ENCODE measurements at regions not wholly inside any gene's neighbourhood (a gene's known extent, or its start where the extent isn't known, plus 50 kb on each side); places are given as distances from the start of the nearest gene placed in this dataset.

DNA sequence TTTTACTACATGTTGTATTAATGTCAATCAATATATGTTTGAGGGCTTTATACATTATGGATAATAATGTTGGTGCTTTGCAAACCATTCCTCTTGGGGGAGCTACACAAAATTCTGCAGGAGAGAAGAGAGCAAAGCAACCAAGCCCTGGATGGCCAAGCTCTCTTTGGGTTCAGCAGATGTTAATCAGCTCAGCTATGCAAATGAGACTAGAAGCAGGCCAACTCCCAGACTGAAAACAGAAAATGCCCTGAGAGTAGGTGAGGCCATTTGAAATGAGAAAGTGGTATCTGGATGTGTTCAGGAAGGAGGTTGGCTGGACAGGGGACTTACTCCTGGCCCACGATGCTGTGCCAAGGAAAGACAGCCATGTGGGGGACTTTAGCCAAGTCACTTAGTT is 387.0 kb downstream of the BCOR start:
- no peaks in the 10 kb centered on the region for H3K36me3 ChIP-seq

DNA sequence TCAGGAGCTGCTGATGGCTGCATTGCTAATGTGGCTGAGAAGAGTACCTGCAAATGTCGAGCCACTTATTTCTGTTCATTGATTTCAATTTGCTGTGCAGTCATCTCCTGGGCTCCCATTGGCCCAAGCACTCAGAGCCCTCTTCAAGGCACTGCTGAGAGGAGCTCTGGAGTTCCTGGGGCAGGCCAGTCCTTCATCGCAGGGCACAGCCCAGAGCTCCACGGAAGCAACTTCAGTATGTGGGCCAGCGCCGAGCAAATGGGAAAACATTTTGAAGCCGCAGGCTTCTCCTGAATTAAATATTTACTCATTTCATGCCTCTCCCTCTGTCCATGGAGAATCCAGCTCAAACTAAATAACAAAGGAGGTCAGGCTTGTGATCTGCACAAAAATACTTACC is 383.3 kb downstream of the BCOR start:
- Histone ChIP-seq H3K9me3 (no peaks in the 10 kb centered on the region), H3K4me1 (no peaks in the 10 kb centered on the region), H3K4me3 (no peak overlapping the region), H3K27ac (no peak overlapping the region), H3K36me3 (no peaks in the 10 kb centered on the region), H3K27me3 (no peaks in the 10 kb centered on the region)
- no peak for DNase-seq
- TF ChIP-seq, protein P1, sequence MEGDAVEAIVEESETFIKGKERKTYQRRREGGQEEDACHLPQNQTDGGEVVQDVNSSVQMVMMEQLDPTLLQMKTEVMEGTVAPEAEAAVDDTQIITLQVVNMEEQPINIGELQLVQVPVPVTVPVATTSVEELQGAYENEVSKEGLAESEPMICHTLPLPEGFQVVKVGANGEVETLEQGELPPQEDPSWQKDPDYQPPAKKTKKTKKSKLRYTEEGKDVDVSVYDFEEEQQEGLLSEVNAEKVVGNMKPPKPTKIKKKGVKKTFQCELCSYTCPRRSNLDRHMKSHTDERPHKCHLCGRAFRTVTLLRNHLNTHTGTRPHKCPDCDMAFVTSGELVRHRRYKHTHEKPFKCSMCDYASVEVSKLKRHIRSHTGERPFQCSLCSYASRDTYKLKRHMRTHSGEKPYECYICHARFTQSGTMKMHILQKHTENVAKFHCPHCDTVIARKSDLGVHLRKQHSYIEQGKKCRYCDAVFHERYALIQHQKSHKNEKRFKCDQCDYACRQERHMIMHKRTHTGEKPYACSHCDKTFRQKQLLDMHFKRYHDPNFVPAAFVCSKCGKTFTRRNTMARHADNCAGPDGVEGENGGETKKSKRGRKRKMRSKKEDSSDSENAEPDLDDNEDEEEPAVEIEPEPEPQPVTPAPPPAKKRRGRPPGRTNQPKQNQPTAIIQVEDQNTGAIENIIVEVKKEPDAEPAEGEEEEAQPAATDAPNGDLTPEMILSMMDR (IDR thresholded peaks at IDR 0.05): no peak
- no peak for TF ChIP-seq POLR2A (IDR thresholded peaks at IDR 0.05)
- intact Hi-C loops (cut with DNase I; ENCODE audit: low total_unique reads): no loop called here

More for the DNA sequence above, 387.0 kb downstream of the BCOR start:
- H3K4me3 ChIP-seq: no peak overlapping the region
- H3K27ac ChIP-seq: no peak overlapping the region
- no peak for DNase-seq
- H3K4me1 ChIP-seq: no peaks in the 10 kb centered on the region
- TF ChIP-seq POLR2A (IDR thresholded peaks at IDR 0.05): no peak
- TF ChIP-seq, protein P1 (IDR thresholded peaks at IDR 0.05): no peak
- intact Hi-C loops (cut with DNase I; ENCODE audit: low total_unique reads): no loop called here
- no peaks in the 10 kb centered on the region for H3K27me3 ChIP-seq
- no peaks in the 10 kb centered on the region for H3K9me3 ChIP-seq

DNA sequence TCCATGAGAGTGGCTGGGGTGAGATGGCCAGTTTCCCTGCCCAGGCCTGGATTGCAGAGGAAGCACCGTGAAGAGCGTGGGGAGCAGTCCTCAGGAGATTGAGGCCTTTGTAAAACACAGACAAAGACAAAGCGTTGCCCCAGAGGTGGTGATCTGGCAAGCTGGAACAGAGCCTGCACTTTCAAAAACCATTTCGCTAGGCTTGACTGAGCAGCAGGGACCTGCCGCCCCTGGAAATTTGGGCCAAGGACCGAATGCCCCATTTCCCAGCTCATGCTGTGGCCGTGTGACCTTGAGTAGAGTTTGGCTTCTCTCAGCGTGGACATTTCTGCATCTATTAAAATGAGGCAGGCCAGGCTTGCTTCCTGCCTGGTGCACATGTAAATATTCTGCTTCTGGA is 381.4 kb downstream of the BCOR start:
- Histone ChIP-seq H3K27me3 (no peaks in the 10 kb centered on the region), H3K9me3 (no peaks in the 10 kb centered on the region), H3K36me3 (no peaks in the 10 kb centered on the region), H3K4me3 (no peak overlapping the region), H3K27ac (no peak overlapping the region), H3K4me1 (no peaks in the 10 kb centered on the region)
- TF ChIP-seq, protein P1 (IDR thresholded peaks at IDR 0.05): no peak
- intact Hi-C loops (cut with DNase I; ENCODE audit: low total_unique reads): no loop called here
- DNase-seq: no peak

DNA sequence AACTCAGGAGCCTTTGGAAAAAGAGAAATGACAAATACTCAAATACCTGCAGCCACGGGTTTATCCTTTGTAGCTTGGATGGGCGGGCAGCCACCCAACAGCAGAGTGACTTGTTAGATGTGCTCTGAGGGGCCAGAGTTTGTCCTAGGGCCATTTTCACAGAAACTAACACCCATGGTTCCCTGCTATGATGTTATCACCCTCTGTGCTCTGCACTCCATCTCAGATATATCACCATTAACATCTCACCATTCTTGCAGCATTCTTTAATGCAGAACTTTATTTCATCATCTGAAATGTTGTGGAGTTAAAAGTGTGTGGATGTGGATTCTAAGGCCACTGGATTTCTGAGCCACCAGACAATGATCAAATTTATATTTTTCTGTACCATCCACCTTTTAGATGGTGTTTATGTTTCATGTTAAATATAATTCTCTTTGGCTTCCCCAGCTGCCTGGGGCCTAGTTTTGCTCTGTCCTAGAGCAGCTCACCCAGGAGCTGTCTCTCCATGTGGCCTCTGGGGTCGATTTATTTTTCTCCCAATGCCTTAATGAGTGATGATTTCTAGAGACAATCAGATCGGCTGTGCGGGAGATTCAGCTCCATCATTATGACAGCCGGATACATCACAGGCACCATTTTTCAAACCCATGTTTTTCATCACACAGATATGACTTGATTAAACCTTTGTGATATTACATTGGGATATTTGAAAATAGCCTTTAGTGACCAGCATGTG is 380.8 kb downstream of the BCOR start:
- intact Hi-C loops (cut with DNase I; ENCODE audit: low total_unique reads): no loop called here
- Histone ChIP-seq H3K9me3 (no peaks in the 10 kb centered on the region), H3K27me3 (no peaks in the 10 kb centered on the region), H3K27ac (no peak overlapping the region), H3K36me3 (no peaks in the 10 kb centered on the region), H3K4me3 (no peak overlapping the region), H3K4me1 (no peaks in the 10 kb centered on the region)
- DNase-seq: no peak
- no peak for TF ChIP-seq POLR2A (IDR thresholded peaks at IDR 0.05)
- TF ChIP-seq, protein P1 (IDR thresholded peaks at IDR 0.05): no peak

DNA sequence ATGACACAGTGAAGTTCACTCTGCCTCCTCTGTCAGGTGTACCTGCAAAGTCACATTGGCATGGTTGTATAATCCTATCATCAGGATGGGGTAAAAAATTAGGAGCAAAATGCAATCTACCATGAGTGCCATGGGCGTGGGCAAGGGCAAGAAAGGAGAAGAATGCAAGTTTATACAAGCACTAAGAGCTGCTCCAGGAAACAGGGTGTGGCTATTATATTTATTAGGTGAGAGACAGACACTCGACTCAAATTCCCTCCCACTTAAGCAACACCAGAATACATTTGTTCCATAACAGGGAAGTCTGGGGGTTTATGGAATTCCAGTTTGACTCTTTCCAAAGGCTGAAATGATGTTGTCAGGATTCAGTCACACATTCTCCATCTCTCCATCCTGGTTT is 378.8 kb downstream of the BCOR start:
- Histone ChIP-seq H3K36me3 (no peaks in the 10 kb centered on the region), H3K27me3 (no peaks in the 10 kb centered on the region), H3K4me1 (no peaks in the 10 kb centered on the region), H3K4me3 (no peak overlapping the region), H3K27ac (no peak overlapping the region), H3K9me3 (no peaks in the 10 kb centered on the region)
- TF ChIP-seq, protein P1 (IDR thresholded peaks at IDR 0.05): no peak
- TF ChIP-seq POLR2A (IDR thresholded peaks at IDR 0.05): no peak
- no peak for DNase-seq
- intact Hi-C loops (cut with DNase I; ENCODE audit: low total_unique reads): no loop called here

Data from uterus (tissue), 3 donors.